ENCODE measurements at regions not wholly inside any gene's neighbourhood (a gene's known extent, or its start where the extent isn't known, plus 50 kb on each side); places are given as distances from the start of the nearest gene placed in this dataset.
"Not testable (repeated sequence)": the region's sequence is repeated elsewhere in the genome, so short reads cannot be mapped to it uniquely, and the experiment has no call there.

DNA sequence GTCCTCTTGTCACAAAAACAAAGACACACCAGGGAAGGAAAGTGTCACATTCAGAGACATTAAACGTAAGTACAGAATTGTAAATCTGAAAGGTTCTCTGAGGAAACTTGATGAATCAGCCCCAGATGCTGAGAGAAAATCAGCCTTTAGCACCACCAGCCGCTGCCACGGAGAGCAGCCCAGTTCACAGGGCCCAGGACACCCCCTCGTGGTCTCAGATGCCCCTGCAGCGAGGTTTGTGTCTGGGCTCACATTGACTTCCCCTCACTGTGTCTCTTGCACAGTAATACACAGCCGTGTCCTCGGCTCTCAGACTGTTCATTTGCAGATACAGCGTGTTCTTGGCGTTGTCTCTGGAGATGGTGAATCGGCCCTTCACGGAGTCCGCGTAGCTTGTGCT lies 1283.8 kb downstream of the TMEM121 start:
- not testable (repeated sequence) for DNase-seq (ENCODE audit: low read depth)

DNA sequence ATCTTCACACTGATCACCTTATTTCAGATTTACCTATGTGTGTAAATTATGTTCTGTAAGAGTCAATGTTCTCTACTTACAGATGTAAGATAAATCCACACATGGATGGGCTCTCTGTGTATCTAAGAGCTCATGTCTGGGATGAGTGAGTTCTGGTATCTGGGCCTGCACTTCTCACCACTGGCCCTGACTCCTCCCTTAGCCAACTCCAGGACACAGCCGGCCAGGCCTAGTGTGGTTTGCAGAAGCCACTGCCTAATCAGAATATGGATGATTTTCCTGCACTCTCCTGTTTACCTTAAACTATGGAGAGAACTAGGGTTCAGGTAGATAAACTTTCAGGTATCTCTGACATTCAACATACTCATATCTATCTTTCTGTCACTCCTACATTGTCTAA lies 1284.8 kb downstream of the TMEM121 start:
- DNase-seq (ENCODE audit: low read depth): no peak

DNA sequence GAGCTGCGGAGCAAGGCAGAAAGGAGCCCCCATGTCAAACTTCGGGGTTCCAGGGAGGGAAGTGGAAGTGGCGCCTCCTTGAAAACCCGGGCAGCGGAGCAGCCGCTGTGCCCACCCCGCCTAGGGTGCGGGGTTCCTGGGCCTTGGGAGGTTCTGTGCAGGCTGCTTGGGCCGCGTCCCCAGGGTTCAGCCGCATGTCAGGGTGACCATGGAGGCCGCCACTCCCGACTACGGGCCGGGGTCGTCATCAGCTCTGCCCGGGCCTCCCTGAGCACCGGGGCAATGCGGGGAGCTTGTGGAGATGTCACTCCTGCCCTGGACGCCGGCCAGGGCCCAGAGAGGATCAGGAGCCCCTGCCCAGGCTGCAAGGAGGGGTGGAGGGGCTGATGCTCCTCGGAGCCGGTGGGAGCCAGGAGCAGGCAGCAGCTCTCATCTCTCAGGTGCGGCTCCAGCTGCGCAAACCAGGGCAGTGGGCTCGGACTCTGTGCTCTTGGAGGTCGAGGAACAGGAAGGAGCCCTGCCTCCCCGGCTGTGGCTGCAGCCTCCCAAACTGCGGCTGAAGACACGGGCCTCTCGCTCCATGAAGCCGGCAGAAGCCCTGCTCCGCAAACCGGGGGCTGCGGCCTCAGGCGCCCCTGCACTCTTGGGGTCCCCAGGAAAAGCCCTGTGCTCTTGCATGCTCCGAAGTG lies 1286.5 kb downstream of the TMEM121 start:
- DNase-seq (ENCODE audit: low read depth): no peak

DNA sequence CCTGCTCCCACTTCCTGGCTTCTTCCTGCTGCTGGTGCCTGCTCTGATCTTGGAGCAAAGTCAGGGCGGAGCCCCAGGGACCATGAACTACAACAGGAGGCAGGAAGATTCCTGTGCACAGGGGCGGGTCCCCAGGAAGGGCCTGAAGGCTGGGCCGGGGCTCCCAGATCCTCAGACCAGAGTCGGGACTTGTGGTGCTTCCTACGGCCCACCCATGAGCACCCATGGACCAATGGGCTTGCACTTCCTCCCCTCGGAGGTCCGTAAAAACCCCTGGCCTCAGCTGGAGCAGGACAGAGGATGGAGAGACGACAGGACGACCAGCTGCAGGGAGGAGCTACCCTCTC lies 1287.1 kb downstream of the TMEM121 start:
- no peak for DNase-seq (ENCODE audit: low read depth)

DNA sequence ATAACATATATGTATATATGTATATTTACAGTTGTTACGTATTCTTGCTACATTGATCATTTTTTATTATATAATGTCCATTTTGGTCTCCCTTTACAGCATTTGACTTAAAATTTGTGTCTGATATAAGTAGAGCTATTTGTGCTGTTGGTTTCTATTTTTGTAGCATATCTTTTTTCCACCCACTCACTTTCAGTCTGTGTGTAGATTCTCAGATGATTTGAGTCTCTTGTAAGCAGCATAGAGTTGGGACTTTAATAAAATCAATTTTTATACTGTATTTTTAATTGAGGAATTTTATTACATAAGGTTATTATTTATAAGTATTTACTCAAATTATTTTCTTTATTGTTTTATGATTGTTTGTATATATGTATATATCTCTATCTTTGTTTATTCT lies 1293.7 kb downstream of the TMEM121 start:
- DNase-seq (ENCODE audit: low read depth): no peak

DNA sequence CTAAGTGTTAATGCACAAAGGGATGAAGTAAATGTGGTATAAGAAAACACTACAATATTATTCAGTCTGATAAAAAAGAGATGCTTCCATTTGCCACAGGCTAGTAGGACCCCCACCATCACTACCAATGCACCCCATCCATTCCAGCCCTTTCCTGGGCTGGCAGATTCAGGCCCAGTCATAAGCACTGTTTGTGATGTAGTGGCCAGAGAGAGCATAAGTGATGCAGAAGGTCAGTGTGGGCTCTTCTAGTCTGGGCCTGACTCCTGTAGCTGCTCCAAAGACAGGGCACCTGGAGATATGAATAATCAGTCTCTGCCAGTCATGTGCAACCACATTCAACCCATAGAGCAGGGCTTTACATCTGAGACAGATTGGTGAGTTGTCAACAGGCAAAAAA lies 1294.7 kb downstream of the TMEM121 start:
- DNase-seq (ENCODE audit: low read depth): no peak

DNA sequence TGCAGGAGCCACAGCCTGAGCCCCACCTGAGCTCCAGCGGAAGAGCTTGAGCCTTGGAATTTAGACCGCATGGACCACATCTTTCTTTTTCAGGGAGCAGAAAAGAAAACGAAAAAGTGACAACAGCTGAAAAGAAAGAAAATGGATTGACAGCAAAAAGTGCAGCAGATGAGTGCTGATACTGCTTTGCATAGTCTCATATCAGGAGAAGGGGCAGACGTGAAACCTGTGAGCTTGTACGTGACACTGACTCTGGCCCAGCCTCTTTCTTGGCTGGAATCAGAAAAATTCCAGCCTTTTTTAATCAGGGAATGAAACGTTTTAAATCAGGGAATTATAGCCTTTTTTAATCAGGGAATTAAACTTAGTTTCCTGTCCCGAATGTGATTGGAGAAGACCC lies 1296.5 kb downstream of the TMEM121 start:
- no peak for DNase-seq (ENCODE audit: low read depth)

DNA sequence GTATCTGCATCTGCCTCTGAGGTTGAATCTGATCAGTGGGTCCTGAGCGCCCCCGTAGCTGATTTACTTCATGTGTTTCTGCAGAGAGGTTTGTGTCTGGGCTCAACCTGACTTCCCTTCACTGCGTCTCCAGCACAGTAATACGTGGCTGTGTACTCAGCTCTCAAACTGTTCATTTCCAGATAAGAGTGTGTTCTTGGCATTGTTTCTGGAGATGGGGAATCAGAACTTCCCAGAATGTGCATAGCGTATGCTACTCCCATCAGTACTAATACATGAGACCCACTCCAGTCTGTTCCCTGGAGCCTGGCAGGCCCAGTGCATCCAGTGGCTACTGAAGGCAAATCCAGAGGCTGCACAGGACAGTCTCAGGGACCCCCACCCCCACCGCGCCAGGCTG lies 1297.2 kb downstream of the TMEM121 start:
- no peak for DNase-seq (ENCODE audit: low read depth)

DNA sequence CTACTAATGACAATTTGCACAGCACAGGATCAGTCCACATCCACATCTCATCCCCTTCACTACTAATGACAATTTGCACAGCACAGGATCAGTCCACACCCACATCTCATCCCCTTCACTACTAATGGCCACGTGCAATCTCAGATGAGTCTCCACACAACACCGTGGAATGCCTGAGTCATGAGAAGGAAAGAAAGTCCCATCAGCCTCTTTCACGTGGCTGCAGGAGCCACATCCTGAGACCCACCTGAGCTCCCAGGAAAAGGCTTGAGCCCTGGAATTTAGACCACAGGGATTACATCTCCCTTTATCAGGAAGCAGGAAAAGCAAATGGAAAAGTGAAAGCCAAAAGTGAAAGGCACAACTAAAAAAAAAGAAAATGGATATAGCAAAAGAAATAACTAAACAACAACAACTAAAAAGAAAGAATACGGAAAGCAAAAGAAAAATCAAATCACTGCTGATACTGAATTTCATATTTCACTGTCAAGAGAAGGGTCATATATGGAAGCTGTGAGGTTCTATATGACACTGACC lies 1300.5 kb downstream of the TMEM121 start:
- no peak for DNase-seq (ENCODE audit: low read depth)

DNA sequence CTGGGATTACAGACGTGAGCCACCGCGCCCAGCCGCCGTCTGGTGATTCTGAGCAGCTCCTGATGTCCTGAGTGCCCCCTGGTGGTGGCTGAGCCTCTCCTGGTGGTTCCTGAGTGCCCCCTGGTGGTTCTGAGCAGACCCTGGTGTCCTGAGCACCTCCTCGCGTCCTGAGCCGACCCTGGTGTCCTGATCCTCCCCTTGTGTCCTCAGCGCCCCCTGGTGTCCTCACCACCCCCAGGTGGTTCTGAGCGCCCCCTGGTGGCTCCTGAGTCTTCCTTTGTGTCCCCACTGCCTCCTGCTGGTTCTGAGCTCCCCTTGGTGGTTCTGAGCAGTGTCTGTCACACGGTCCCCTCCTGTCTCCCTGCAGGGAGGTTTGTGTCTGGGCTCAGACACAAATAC lies 1304.9 kb downstream of the TMEM121 start:
- no peak for DNase-seq (ENCODE audit: low read depth)

DNA sequence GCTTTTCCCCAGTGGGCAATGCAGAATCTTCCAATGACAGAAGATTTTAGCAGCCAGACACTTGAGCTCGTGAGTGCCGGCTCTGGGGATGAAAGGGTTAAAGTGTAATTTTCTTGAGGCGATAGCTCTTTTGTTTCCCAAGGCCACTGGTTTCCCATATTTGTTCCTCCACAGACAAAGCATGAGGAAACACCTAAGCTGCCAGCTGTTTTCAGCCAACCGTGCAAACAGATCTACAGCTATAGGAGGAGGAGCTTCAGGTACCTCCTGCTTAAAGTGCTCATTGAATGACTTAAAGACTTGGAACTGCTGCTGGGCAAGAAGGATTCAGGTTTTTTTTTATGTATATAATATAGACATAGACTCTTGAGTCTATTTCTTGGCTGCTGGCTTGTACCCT lies 1311.5 kb downstream of the TMEM121 start:
- no peak for DNase-seq (ENCODE audit: low read depth)

DNA sequence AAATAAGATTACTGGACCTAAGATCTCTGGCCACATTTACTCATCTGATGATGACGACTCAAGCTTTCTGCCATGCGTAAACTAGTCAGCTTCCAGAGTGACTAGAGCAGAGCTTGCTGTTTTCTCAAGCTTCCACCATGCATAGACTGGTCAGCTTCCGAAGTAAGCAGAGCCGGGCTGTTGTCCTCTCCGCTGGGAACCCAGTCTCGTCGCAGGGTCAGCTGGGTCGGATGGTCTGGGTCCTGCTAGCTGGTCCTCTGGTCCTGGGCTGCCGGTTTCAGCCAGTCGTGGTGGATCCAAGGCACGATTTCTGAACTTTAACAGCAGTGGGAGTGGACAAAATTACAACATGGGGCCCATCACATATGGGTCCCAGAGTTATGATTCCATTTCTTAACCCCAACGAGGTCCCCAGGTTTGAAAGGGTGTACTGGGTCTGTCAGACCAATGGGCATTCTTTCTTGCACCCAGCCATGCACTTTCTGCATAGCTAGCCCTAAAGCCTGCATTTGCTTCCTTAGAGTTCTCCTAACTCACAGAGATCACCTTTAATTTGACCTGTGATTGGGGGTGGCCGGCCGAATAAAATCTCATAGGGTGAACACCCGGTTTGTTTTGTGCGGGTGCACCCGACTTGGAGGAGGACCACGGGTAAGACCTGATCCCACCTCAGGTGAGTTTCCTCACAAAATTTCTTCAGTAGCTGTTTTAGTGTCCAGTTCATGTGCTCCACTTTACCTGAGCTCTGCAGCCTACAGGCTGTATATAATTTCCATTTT lies 1312.8 kb downstream of the TMEM121 start:
- no peak for DNase-seq (ENCODE audit: low read depth)

DNA sequence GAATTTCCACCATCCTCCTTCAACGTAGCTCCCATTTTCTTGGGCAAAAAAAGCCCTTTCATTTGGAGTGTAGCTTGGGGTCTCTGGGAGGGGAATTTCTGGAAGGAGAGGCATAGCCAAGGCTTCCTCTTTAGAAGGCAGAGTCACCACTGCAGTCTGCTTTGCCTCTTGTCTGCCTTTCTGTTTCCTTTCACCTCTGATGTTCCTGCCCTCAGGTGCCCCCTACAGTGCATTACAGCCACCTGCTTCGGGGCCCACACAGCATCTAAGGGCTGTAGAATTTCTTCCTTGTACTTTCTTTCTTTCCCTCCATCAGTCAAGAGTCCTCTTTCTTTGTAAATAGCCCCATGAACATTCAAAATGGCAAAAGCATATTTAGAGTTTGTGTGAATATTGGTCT lies 1313.9 kb downstream of the TMEM121 start:
- DNase-seq (ENCODE audit: low read depth): no peak

DNA sequence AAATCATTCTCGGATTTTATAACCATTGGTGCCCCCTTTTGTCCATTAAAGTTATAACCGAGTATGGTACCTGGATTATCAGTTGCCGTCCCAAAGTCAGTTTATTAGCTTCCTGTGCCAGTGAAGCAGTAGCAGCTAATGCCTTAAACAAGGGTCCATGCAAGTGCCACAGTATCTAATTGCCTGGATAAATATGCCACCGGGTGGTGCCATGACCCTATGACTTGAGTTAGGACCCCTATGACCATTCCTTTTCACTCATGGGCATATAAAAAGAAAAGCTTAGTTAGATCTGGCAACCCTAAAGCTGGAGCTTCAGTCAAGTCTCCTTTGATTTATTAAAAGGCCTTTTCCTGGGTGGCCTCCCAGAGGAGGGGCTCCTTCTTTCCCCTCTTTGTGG lies 1314.6 kb downstream of the TMEM121 start:
- DNase-seq (ENCODE audit: low read depth): no peak

DNA sequence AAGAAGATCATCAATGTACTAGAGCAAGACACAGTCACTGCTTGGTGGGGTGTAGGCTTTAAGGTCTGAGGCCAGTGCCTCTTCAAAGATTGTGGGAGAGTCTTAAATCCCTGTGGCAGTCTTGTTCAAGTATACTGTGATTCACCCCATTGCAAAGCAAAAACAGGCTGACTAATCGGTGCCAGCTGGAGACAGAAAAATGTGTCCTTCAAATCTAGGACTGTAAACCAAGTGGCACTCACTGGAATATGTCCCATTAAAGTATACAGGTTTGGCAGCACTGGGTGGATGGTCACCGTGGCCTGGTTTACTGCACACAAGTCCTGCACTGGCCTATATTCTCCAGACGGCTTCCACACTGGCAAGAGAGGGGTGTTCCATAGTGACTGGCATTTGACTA lies 1315.3 kb downstream of the TMEM121 start:
- DNase-seq (ENCODE audit: low read depth): no peak

DNA sequence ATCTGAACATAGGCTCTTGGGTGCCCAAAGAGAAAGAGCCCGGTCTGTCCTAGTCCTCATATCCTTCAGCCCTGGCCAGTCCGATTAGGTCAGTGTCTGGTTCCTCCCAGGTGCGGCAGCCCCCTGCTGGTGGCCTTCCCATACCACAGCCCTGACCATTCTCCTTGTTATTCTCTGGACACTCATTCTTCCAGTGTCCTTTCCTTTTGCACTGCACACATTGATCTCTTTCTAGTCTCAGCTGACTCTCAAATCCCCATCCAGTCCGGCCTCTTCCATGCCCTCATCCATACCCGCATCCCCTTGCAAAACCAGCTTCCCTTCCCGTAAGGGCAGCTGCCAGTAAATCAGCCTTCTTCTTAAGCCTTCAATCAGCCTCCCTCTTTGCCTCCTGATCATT lies 1316.3 kb downstream of the TMEM121 start:
- no peak for DNase-seq (ENCODE audit: low read depth)

DNA sequence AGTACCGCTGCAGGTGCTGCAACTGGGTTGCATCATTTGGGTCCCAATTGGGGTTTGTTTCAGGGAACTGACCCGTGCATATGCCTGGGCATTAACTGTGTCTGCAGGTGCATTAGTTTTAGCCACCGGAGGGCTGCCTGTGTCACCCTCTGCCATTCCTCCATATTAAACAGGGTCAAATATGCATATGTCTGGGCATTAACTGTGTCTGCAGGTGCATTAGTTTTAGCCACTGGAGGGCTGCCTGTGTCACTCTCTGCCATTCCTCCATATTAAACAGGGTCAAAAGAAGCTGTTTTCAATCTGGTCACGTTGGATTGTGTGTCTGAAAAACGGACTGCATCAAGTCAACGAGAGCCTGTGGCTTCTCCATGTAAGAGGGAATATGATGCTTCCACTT lies 1317.0 kb downstream of the TMEM121 start:
- DNase-seq (ENCODE audit: low read depth): no peak

DNA sequence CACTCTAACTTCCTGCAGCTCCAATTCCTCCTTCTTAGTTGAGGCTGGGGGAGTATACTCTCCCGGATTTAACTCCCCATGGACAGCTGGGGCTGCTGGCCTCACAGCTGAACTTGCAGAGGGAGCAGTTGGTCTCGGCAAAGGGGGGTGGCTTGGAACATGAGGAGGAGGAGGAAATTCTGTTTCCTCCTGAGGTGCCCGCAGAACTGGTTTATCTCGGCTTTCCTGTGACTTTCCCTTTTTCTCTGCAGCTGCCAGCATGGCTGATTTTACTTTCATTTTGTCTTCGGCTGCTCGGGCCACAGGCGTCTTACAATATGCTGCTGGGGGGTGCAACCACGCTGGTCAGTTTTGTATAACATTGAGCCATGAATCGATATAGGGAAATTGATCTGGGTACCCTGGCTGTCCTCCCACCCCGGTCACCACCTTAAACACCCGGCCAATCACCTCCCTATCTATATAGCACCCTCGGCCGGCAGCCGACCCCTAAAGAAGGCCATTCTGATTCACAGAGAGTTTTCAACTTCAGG lies 1317.6 kb downstream of the TMEM121 start:
- no peak for DNase-seq (ENCODE audit: low read depth)

DNA sequence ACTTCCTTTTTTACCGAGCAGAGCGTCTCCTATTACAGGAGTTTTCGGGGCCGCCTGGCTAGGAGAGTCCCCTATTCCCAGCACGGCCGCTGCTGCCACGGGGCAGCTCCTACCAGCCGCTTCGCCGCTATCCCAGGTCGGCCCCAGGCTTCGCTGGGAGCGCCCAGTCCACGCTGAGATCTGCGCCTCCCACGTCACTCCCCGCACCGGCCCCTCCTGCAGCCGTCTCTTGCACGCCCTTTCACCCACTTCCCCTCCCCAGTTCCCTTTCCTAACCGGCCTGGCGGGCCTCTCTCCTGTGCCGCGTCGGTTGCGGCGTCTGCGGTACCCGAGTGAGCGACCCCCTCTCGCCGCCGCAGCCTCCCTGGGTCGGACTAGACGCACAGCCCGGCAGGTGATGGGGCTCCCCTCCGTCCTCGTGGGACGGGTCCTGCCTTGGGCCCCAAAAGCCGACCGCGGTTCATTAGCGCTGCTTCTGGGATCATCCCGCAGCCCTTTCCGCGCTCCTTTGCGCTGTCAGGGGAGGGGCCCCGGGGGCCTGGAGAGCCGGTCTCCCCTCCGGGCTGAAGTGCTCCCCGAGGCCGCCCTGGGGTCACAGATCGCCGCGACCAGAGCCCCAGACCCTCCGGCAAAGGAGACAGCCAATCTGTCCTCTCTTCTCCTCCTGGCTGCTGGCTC lies 1318.4 kb downstream of the TMEM121 start:
- no peak for DNase-seq (ENCODE audit: low read depth)

DNA sequence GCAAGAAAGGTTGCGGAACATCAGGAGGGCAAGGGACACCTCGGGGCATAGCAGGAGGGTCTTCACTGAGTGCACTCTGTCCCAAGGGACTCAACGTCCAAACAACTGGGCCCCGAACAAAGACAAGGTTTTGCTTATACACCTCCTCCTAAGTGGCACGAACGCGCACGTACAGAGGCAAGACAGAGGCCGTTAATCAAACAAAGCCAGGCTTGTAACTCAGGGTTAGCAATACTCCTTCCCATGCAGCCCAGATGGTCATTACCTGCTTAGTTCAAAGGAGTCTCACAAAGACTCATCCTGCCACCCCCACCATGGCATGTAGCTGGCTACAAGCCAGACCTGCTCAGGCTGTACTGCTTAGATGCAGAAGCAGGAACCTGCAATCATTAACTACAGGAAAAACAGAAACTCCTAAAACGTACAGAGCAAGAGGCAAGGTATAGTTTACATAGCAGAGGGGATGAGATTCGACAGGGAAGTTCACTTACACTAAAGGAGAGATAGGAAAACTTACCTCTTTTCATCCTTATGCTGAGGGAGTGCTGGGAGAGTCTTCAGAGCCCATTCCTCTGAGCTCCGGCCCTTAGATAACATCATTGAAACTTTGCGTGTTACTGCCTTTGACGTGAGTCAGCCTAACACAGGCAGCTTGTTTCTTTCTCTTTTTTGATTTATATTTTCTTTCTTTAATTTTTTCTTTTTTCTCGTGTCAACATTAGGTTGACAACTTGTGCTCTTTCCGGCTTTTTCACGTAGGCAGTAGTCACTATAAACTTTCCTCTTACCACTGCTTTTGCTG lies 1319.1 kb downstream of the TMEM121 start:
- DNase-seq (ENCODE audit: low read depth): no peak

DNA sequence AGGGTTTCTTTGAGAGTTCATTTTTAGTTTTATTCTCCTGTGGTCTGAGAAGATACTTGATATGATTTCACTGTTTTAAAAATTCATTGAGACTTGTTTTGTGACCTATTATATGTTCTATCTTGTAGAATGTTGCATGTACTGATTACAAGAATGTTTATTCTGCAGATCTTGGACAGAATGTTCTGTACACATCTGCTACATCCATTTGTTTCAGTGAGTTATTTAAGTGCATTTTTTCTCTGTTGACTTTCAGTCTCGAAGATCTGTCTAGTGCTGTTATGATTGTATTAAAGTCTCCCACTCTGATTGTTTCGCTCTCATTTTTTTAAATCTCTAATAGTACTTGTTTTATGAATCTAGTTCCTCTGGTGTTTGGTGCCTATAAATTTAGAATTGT lies 1319.8 kb downstream of the TMEM121 start:
- no peak for DNase-seq (ENCODE audit: low read depth)
